Endothelial cell (in vitro differentiated cells): ENCODE measurements at regions not wholly inside any gene's neighbourhood (a gene's known extent, or its start where the extent isn't known, plus 50 kb on each side); places are given as distances from the start of the nearest gene placed in this dataset.
"Not testable (repeated sequence)": the region's sequence is repeated elsewhere in the genome, so short reads cannot be mapped to it uniquely, and the experiment has no call there.

Experiments used
- DNase-seq: peaks from one replicate; pipeline ENCODE4 v3.0.0; 2021; ENCODE audit warnings: low spot score
- H3K27ac Mint-ChIP-seq: one replicate; pipeline ENCODE4 v1.8.0; 2021; ENCODE audit warnings: mixed read lengths, inconsistent platforms; ENCODE audit not compliant: unreplicated experiment
- H3K27me3 Mint-ChIP-seq: one replicate; pipeline ENCODE4 v1.8.0; 2021; ENCODE audit warnings: mild to moderate bottlenecking, moderate library complexity, mixed read lengths, inconsistent platforms; ENCODE audit not compliant: unreplicated experiment
- H3K36me3 Mint-ChIP-seq: one replicate; pipeline ENCODE4 v1.8.0; 2021; ENCODE audit warnings: mild to moderate bottlenecking, low read depth, mixed read lengths, inconsistent platforms; ENCODE audit not compliant: unreplicated experiment
- H3K4me1 Mint-ChIP-seq: one replicate; pipeline ENCODE4 v1.8.0; 2021; ENCODE audit warnings: mild to moderate bottlenecking, mixed read lengths, inconsistent platforms; ENCODE audit not compliant: unreplicated experiment
- H3K4me3 Mint-ChIP-seq: one replicate; pipeline ENCODE4 v1.8.0; 2021; ENCODE audit warnings: mild to moderate bottlenecking, mixed read lengths, inconsistent platforms; ENCODE audit not compliant: unreplicated experiment
- H3K9me3 Mint-ChIP-seq: one replicate; pipeline ENCODE4 v1.8.0; 2021; ENCODE audit warnings: mixed read lengths, inconsistent platforms; ENCODE audit not compliant: unreplicated experiment
- TF ChIP-seq, protein P1 (sequence below): fragments of 200-600 bp; sonication (generic); IDR thresholded peaks from one replicate; pipeline ENCODE4 v1.5.0; 2021; ENCODE audit warnings: antibody characterized with exemption; ENCODE audit not compliant: unreplicated experiment

- Mint-ChIP-seq H3K4me3 (no peak overlapping the region), H3K27me3 (peaks cover 2% of the 10 kb centered on the region), H3K36me3 (no peaks in the 10 kb centered on the region), H3K9me3 (peaks cover 22% of the 10 kb centered on the region), H3K27ac (no peak overlapping the region), H3K4me1 (no peaks in the 10 kb centered on the region)
- DNase-seq, result no peak
- TF ChIP-seq, protein P1, sequence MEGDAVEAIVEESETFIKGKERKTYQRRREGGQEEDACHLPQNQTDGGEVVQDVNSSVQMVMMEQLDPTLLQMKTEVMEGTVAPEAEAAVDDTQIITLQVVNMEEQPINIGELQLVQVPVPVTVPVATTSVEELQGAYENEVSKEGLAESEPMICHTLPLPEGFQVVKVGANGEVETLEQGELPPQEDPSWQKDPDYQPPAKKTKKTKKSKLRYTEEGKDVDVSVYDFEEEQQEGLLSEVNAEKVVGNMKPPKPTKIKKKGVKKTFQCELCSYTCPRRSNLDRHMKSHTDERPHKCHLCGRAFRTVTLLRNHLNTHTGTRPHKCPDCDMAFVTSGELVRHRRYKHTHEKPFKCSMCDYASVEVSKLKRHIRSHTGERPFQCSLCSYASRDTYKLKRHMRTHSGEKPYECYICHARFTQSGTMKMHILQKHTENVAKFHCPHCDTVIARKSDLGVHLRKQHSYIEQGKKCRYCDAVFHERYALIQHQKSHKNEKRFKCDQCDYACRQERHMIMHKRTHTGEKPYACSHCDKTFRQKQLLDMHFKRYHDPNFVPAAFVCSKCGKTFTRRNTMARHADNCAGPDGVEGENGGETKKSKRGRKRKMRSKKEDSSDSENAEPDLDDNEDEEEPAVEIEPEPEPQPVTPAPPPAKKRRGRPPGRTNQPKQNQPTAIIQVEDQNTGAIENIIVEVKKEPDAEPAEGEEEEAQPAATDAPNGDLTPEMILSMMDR, result no peak
Measured at GRCh38 chr16:34054969-34055368, 595.6 kb downstream of the TP53TG3F start.

DNA sequence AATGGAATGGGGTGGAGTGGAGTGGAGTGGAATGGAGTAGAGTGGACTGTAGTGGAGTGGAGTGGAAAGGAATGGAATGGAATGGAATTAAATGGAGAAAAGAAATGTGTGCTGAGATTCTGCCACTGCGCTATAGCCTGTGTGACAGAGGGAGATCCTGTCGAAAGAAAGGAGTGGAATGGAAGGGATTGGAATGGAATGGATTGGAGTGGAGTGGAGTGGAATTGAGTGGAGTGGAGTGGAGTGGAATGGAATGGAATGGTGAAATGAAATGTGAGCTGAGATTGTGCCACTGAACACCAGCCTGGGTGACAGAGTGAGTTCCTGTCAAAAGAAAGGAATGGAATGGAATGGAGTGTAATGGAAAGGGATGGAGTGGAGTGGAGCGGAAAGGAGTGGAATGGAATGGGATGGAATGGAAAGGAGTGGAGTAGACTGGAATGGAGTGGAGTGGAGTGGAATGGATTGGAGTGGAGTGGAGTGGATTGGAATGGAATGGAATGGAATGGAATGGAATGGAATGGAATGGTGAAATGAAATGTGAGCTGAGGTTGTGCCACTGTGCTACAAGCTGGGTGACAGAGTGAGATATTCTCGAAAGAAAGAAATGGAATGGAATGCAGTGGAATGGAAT is 603.3 kb downstream of the TP53TG3F start:
- H3K9me3 Mint-ChIP-seq, result peaks cover 45% of the 10 kb centered on the region
- not testable (repeated sequence) for H3K4me1 Mint-ChIP-seq, DNase-seq
- peak overlapping the region; percentile 1 for H3K27ac Mint-ChIP-seq
- H3K4me3 Mint-ChIP-seq, result peak overlapping the region; percentile 9
- peaks cover 38% of the 10 kb centered on the region for H3K36me3 Mint-ChIP-seq
- peaks cover 31% of the 10 kb centered on the region for H3K27me3 Mint-ChIP-seq

DNA sequence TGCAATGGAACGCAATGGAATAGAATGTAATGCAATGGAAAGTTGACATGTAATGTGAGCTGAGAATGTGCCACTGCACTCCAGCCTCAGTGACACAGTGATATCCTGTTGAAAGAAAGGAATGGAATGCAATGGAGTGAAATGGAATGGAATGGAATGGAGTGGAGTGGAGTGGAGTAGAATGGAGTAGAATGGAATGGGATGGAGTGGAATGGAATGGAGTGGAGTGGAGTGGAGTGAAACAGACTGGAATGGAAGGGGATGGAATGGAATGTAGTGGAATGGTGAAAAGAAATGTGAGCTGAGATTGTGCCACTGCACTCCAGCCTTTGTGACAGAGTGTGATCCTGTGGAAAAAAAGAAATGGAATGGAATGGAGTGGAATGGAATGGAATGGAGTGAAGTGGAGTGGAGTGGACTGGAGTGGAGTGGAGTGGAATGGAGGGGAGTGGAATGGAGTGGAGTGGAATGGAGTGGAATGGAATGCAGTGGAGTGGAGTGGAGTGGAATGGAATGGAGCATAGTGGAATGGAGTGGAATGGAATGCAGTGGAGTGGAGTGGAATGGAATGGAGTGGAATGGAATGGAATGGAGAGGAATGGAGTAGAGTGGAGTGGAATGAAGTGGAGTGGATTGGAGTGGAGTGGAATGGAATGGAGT is 604.2 kb downstream of the TP53TG3F start:
- H3K27ac Mint-ChIP-seq, result peak overlapping the region; percentile 2
- H3K4me1 Mint-ChIP-seq, DNase-seq: not testable (repeated sequence)
- peaks cover 31% of the 10 kb centered on the region for H3K27me3 Mint-ChIP-seq
- peak overlapping the region; percentile 1 for H3K4me3 Mint-ChIP-seq
- peaks cover 38% of the 10 kb centered on the region for H3K36me3 Mint-ChIP-seq
- peaks cover 50% of the 10 kb centered on the region for H3K9me3 Mint-ChIP-seq

DNA sequence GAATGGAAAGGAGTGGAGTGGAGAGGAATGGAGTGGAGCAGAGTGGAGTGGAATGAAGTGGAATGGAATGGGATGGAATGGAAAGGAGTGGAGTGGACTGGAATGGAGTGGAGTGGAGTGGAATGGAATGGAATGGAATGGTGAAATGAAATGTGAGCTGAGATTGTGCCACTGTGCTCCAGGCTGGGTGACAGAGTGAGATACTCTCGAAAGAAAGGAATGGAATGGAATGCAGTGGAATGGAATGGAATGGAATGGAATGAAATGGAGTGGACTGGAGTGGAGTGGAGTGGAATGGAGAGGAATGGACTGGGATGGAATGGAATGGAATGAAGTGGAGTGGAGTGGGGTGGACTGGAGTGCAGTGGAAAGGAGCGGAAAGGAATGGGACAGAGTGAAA is 605.2 kb downstream of the TP53TG3F start:
- Mint-ChIP-seq H3K9me3 (peaks cover 53% of the 10 kb centered on the region), H3K27me3 (peaks cover 31% of the 10 kb centered on the region), H3K27ac (peak overlapping the region; percentile 12), H3K4me3 (peak overlapping the region; percentile 9), H3K36me3 (peaks cover 38% of the 10 kb centered on the region)
- not testable (repeated sequence) for H3K4me1 Mint-ChIP-seq, DNase-seq

DNA sequence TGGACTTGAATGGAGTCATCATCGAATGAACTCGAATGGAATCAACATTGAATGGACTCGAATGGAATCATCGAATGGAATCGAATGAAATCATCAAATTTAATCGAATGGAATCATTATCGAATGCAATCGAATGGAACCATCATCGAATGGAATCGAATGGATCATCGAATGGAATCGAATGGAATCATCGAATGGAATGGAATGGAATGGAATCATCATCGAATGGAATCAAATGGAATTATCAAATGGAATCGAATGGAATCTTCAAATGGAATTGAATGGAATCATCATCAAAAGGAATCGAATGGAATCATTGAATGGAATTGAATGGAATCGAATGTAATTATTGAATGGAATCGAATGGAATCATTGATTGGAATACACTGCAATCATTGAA is 610.3 kb downstream of the TP53TG3F start:
- peaks cover 12% of the 10 kb centered on the region for H3K36me3 Mint-ChIP-seq
- not testable (repeated sequence) for DNase-seq, H3K4me3 Mint-ChIP-seq, H3K27ac Mint-ChIP-seq, H3K4me1 Mint-ChIP-seq
- H3K27me3 Mint-ChIP-seq, result peaks cover 13% of the 10 kb centered on the region
- H3K9me3 Mint-ChIP-seq, result peaks cover 23% of the 10 kb centered on the region

- H3K36me3 Mint-ChIP-seq, result peaks cover 11% of the 10 kb centered on the region
- DNase-seq, result no peak
Measured at GRCh38 chr16:34078691-34079090, 619.3 kb downstream of the TP53TG3F start.

DNA sequence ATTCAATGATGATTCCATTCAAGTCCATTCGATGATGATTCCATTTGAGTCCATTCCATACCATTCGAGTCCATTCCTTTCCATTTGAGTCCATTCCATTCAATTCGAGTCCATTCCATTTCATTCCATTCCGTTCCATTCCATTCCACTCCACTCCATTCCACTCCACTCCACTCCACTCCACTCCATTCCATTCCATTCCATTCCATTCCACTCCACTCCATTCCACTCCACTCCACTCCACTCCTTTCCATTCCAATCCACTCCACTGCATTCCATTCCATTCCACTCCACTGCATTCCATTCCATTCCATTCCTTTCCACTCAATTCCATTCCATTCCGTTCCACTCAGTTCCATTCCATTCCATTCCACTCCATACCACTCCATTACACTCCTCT is 625.6 kb downstream of the TP53TG3F start:
- peaks cover 18% of the 10 kb centered on the region for H3K36me3 Mint-ChIP-seq
- peaks cover 56% of the 10 kb centered on the region for H3K9me3 Mint-ChIP-seq
- H3K27ac Mint-ChIP-seq, result peak overlapping the region; percentile 1
- H3K27me3 Mint-ChIP-seq, H3K4me1 Mint-ChIP-seq, DNase-seq: not testable (repeated sequence)
- peak overlapping the region; percentile 1 for H3K4me3 Mint-ChIP-seq

More at GRCh38 chr16:34078691-34079090, 619.3 kb downstream of the TP53TG3F start:
- H3K27me3 Mint-ChIP-seq, result peaks cover 9% of the 10 kb centered on the region
- no peaks in the 10 kb centered on the region for H3K4me1 Mint-ChIP-seq
- H3K27ac Mint-ChIP-seq, result no peak overlapping the region
- H3K9me3 Mint-ChIP-seq, result peaks cover 41% of the 10 kb centered on the region
- no peak overlapping the region for H3K4me3 Mint-ChIP-seq
- TF ChIP-seq, protein P1, result no peak

GRCh38 chr16:34095006-34095405 is 635.6 kb downstream of the TP53TG3F start:
- not testable (repeated sequence) for DNase-seq, H3K4me3 Mint-ChIP-seq, H3K27ac Mint-ChIP-seq, H3K4me1 Mint-ChIP-seq
- H3K9me3 Mint-ChIP-seq, result peaks cover 68% of the 10 kb centered on the region
- peaks cover 34% of the 10 kb centered on the region for H3K36me3 Mint-ChIP-seq
- peaks cover 24% of the 10 kb centered on the region for H3K27me3 Mint-ChIP-seq

DNA sequence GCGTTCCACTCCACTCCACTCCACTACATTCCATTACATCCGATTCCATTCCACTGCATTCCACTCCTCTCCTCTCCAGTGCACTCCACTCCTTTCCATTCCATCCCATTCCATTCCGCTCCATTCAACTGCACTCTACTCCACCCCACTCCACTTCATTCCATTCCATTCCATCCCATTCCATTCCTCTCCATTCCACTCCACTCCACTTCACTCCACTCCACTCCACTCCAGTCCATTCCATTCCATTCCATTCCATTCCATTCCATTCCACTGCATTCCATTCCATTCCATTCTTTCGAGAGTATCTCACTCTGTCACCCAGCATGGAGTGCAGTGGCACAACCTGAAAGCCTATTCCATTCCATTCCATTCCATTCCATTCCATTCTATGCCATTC is 637.5 kb downstream of the TP53TG3F start:
- Mint-ChIP-seq H3K27ac (peak overlapping the region; percentile 4), H3K36me3 (peaks cover 34% of the 10 kb centered on the region)

GRCh38 chr16:34097326-34097725 is 637.9 kb downstream of the TP53TG3F start:
- H3K4me1 Mint-ChIP-seq, DNase-seq: not testable (repeated sequence)
- Mint-ChIP-seq H3K9me3 (peaks cover 52% of the 10 kb centered on the region), H3K27me3 (peaks cover 24% of the 10 kb centered on the region), H3K27ac (peak overlapping the region; percentile 12), H3K36me3 (peaks cover 34% of the 10 kb centered on the region), H3K4me3 (peak overlapping the region; percentile 0)

More for the DNA sequence above, 637.5 kb downstream of the TP53TG3F start:
- not testable (repeated sequence) for H3K4me3 Mint-ChIP-seq, DNase-seq, H3K4me1 Mint-ChIP-seq
- Mint-ChIP-seq H3K9me3 (peaks cover 56% of the 10 kb centered on the region), H3K27me3 (peaks cover 24% of the 10 kb centered on the region)
